Hepatocyte (in vitro differentiated cells): ENCODE measurements at regions not wholly inside any gene's neighbourhood (a gene's known extent, or its start where the extent isn't known, plus 50 kb on each side); places are given as distances from the start of the nearest gene placed in this dataset.

ENCODE experiments used
- EZH2 ChIP-seq: fragments of 200-600 bp; sonication (generic); IDR thresholded peaks from 2 replicates; pipeline ENCODE4 v1.6.1; 2016; ENCODE audit warnings: antibody characterized with exemption, mild to moderate bottlenecking, borderline replicate concordance
- TF ChIP-seq, protein P1 (sequence below): fragments of 200-600 bp; sonication (generic); IDR thresholded peaks from 2 replicates; pipeline ENCODE4 v1.5.1; 2016; ENCODE audit warnings: antibody characterized with exemption, mild to moderate bottlenecking; ENCODE audit not compliant: poor library complexity

DNA sequence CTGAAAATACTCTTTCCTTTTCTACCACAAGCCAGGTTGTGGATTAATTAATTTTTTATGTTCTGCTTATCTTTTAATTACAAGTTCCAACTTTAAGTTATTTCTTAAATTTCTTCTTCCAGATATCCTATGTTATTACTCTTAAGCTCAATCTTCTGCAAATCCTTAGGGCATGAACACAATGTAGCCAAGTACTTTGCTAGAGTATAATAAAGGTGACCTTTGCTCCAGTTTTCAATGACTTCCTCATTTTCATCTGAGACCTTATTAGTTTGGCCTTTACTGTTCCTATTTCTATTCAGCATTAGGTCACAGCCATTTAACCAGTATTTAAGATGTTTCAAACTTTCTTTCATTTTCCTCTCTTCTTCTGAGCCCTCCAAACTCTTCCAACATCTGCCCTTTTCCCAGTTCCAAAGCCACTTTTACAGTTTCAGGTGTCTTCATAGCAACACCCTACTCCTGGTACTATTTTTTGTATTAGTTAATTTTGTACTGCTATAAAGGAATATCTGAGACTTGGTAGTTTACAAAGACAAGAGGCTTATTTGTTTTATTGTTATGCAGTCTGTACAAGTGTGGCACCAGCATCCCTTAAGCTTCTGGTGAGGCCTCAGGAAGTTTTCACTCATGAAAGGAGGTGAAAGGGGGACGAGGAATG is 886.2 kb upstream of the GHITM start:
- TF ChIP-seq, protein P1, sequence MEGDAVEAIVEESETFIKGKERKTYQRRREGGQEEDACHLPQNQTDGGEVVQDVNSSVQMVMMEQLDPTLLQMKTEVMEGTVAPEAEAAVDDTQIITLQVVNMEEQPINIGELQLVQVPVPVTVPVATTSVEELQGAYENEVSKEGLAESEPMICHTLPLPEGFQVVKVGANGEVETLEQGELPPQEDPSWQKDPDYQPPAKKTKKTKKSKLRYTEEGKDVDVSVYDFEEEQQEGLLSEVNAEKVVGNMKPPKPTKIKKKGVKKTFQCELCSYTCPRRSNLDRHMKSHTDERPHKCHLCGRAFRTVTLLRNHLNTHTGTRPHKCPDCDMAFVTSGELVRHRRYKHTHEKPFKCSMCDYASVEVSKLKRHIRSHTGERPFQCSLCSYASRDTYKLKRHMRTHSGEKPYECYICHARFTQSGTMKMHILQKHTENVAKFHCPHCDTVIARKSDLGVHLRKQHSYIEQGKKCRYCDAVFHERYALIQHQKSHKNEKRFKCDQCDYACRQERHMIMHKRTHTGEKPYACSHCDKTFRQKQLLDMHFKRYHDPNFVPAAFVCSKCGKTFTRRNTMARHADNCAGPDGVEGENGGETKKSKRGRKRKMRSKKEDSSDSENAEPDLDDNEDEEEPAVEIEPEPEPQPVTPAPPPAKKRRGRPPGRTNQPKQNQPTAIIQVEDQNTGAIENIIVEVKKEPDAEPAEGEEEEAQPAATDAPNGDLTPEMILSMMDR = no peak
- no peak for TF ChIP-seq EZH2
